GM12872 (cell line): ENCODE measurements at regions not wholly inside any gene's neighbourhood (a gene's known extent, or its start where the extent isn't known, plus 50 kb on each side); places are given as distances from the start of the nearest gene placed in this dataset.

Source experiments
- CTCF ChIP-seq: IDR thresholded peaks from 3 replicates; pipeline ENCODE4 v1.5.1; 2011; ENCODE audit warnings: low read depth, mild to moderate bottlenecking, low read length, moderate library complexity; ENCODE audit not compliant: insufficient read depth

GRCh38 chr17:6244253-6244652, 174.1 kb downstream of the WSCD1 start:
- no peak for TF ChIP-seq CTCF

GRCh38 chr17:6243186-6243585, 173.0 kb downstream of the WSCD1 start:
- no peak for TF ChIP-seq CTCF

GRCh38 chr17:6241996-6242395, 171.8 kb downstream of the WSCD1 start:
- no peak for TF ChIP-seq CTCF

GRCh38 chr17:6241381-6241780, 171.2 kb downstream of the WSCD1 start:
- TF ChIP-seq CTCF: no peak

- no peak for TF ChIP-seq CTCF
These were observed 170.4 kb downstream of the WSCD1 start for GRCh38 chr17:6240601-6241000.

- TF ChIP-seq CTCF: no peak
These were observed 169.8 kb downstream of the WSCD1 start for GRCh38 chr17:6240001-6240400.

GRCh38 chr17:6239241-6239798, 169.1 kb downstream of the WSCD1 start:
- no peak for TF ChIP-seq CTCF
